Erythroblast (primary cell): ENCODE measurements at regions not wholly inside any gene's neighbourhood (a gene's known extent, or its start where the extent isn't known, plus 50 kb on each side); places are given as distances from the start of the nearest gene placed in this dataset.

ENCODE experiments used
- GATA1 ChIP-seq: IDR thresholded peaks from 2 replicates; pipeline ENCODE4 v1.6.1; 2011; ENCODE audit warnings: low read depth, mild to moderate bottlenecking, control low read depth, low read length, moderate library complexity
- POLR2A ChIP-seq: IDR thresholded peaks from 2 replicates; pipeline ENCODE4 v1.6.1; 2011; ENCODE audit warnings: mild to moderate bottlenecking, low read length

- TF ChIP-seq POLR2A (no peak), GATA1 (no peak)
Measured at GRCh38 chr2:19048593-19049266, 309.7 kb downstream of the OSR1 start.
